Activated B cell treated with CpG ODN at 0.5 μM for 24 hours (primary cell): ENCODE measurements at regions not wholly inside any gene's neighbourhood (a gene's known extent, or its start where the extent isn't known, plus 50 kb on each side); places are given as distances from the start of the nearest gene placed in this dataset.

ENCODE experiments used
- ATAC-seq: fragments of 200-7000 bp; cut with Tn5 transposase; one replicate; pipeline ENCODE4 v1.10.0; 2021; ENCODE audit warnings: low read depth, mild to moderate bottlenecking, moderate library complexity
- CTCF ChIA-PET: fragments of 350-600 bp; sonication (Branson Sonifier 250); formaldehyde crosslinking; loops from one replicate; lab custom pipeline; 2021; ENCODE audit warnings: antibody characterized with exemption; lab: Charles Lee
- POLR2A ChIA-PET: fragments of 350-600 bp; sonication (Branson Sonifier 250); formaldehyde crosslinking; loops from one replicate; lab custom pipeline; 2021; ENCODE audit warnings: antibody characterized with exemption; lab: Charles Lee
- DNase-seq: peaks from one replicate; pipeline ENCODE4 v3.0.0; 2022
- H3K27ac Mint-ChIP-seq: one replicate; pipeline ENCODE4 v1.8.0; 2020; ENCODE audit warnings: mixed read lengths
- H3K27me3 Mint-ChIP-seq: one replicate; pipeline ENCODE4 v1.8.0; 2021; ENCODE audit warnings: mixed read lengths
- H3K36me3 Mint-ChIP-seq: one replicate; pipeline ENCODE4 v1.8.0; 2021; ENCODE audit warnings: low read depth, mixed read lengths
- H3K4me1 Mint-ChIP-seq: one replicate; pipeline ENCODE4 v1.8.0; 2021; ENCODE audit warnings: mixed read lengths
- H3K4me3 Mint-ChIP-seq: one replicate; pipeline ENCODE4 v1.8.0; 2020; ENCODE audit warnings: mild to moderate bottlenecking, mixed read lengths
- H3K9me3 Mint-ChIP-seq: one replicate; pipeline ENCODE4 v1.8.0; 2020; ENCODE audit warnings: mixed read lengths
- intact Hi-C: fragments of 100-400 bp; cut with micrococcal nuclease; formaldehyde crosslinking; loops from one replicate; pipeline ENCODE4 v1.15.1; 2024
- TF ChIP-seq, protein P1 (sequence below): fragments of 200-600 bp; IDR thresholded peaks from one replicate; pipeline ENCODE4 v1.8.0; 2022; ENCODE audit warnings: antibody characterized with exemption, mild to moderate bottlenecking

DNA sequence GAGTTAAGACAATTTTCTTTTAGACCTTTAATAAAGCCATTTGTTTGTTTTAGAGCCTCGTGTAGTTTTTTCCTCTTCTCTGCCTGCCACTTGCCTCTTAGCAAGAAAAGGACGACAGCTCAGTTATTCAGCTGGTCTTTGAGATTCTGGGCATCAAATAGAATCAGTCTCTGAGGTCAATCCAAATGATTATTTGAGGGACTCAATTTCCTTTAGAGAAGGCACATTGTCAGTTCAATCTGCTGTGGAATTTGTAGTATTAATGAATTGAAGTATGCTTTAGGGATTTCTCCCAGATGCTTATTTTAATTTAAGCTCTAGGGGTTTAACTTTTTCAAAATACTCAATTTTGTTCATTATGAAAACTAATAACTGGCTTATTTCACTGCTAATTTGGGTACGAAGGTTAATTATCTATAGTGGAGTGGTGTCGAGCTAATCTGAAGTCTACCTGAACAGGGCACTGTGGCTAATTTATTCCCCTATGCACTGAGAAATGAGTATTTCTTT lies 841.2 kb upstream of the AUTS2 start:
- Mint-ChIP-seq H3K36me3 (no peaks in the 10 kb centered on the region), H3K4me3 (no peak overlapping the region), H3K27me3 (no peaks in the 10 kb centered on the region), H3K4me1 (no peaks in the 10 kb centered on the region), H3K9me3 (no peaks in the 10 kb centered on the region), H3K27ac (no peak overlapping the region)
- ATAC-seq, result no peak
- TF ChIP-seq, protein P1, sequence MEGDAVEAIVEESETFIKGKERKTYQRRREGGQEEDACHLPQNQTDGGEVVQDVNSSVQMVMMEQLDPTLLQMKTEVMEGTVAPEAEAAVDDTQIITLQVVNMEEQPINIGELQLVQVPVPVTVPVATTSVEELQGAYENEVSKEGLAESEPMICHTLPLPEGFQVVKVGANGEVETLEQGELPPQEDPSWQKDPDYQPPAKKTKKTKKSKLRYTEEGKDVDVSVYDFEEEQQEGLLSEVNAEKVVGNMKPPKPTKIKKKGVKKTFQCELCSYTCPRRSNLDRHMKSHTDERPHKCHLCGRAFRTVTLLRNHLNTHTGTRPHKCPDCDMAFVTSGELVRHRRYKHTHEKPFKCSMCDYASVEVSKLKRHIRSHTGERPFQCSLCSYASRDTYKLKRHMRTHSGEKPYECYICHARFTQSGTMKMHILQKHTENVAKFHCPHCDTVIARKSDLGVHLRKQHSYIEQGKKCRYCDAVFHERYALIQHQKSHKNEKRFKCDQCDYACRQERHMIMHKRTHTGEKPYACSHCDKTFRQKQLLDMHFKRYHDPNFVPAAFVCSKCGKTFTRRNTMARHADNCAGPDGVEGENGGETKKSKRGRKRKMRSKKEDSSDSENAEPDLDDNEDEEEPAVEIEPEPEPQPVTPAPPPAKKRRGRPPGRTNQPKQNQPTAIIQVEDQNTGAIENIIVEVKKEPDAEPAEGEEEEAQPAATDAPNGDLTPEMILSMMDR, result no peak
- ChIA-PET CTCF (no interaction called here), POLR2A (no interaction called here)
- DNase-seq, result no peak
- intact Hi-C loops, result no loop called here

DNA sequence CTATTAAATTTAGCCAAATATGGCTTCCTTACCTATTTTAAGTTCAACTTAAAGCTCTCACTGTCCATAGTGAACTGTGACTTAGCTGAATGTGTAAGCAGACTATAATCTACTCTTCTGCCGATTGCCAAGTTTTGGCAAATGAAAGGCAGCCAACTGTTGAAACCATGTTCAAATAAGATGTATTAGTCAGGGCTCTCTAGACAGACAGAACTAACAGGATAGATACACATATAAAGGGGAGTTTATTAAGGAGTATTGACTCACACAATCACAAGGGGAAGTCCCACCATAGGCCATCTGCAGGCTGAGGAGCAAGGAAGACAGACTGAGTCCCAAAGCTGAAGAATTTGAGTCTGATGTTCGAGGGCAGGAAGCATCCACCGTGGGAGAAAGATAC lies 837.7 kb upstream of the AUTS2 start:
- Mint-ChIP-seq H3K4me1 (no peaks in the 10 kb centered on the region), H3K27me3 (no peaks in the 10 kb centered on the region), H3K27ac (no peak overlapping the region), H3K4me3 (no peak overlapping the region), H3K36me3 (no peaks in the 10 kb centered on the region), H3K9me3 (peaks cover 7% of the 10 kb centered on the region)
- TF ChIP-seq, protein P1, result no peak
- CTCF ChIA-PET, result no interaction called here
- intact Hi-C loops, result no loop called here
- DNase-seq (no peak), ATAC-seq (no peak)
- POLR2A ChIA-PET, result no interaction called here

DNA sequence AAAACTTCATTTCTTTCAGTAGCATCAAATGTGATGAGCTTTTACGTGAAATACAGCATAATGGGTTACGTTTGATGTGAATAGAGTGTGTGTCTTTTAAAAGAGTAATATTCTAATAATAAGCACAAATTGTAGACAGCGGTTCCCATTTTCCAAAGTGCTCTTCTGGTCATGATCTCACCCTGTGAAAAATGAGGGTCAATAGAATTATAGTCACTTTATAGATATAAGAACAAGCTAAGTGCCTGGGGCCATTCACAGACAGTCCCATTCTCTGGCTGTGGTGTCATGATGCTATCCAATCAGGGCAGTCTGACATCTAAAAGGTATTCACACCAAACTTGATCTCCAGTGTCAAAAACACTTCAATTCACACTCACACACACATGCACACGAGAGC lies 830.8 kb upstream of the AUTS2 start:
- intact Hi-C loops, result no loop called here
- Mint-ChIP-seq H3K4me3 (no peak overlapping the region), H3K27ac (no peak overlapping the region), H3K27me3 (no peaks in the 10 kb centered on the region), H3K9me3 (peaks cover 7% of the 10 kb centered on the region), H3K4me1 (no peaks in the 10 kb centered on the region), H3K36me3 (no peaks in the 10 kb centered on the region)
- TF ChIP-seq, protein P1, result no peak
- no peak for ATAC-seq
- POLR2A ChIA-PET, result no interaction called here
- DNase-seq, result no peak
- CTCF ChIA-PET, result no interaction called here

DNA sequence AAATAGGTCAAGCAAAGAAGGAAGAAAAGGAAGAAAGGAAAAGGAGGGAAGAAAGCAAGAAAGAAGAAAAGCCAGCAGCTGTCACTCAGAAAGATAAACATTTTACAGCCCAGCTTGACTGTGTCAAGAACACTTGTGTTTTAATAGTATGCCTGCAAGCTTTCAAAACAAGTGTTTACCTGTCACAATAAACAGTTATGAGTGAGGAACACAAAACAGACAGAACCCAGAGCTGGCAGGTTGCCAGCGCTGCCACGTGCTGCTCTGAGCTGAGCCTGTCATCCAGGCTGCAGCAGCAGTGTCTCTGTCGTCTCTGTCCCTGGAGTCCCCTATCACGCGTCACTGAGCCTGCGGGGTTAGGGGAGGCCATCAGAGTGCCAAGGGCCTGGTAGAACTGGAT lies 827.6 kb upstream of the AUTS2 start:
- H3K4me1 Mint-ChIP-seq, result no peaks in the 10 kb centered on the region
- no peak overlapping the region for H3K4me3 Mint-ChIP-seq
- ChIA-PET CTCF (no interaction called here), POLR2A (no interaction called here)
- intact Hi-C loops, result no loop called here
- H3K27me3 Mint-ChIP-seq, result no peaks in the 10 kb centered on the region
- no peaks in the 10 kb centered on the region for H3K9me3 Mint-ChIP-seq
- no peaks in the 10 kb centered on the region for H3K36me3 Mint-ChIP-seq
- ATAC-seq (no peak), DNase-seq (no peak)
- H3K27ac Mint-ChIP-seq, result no peak overlapping the region
- TF ChIP-seq, protein P1, result no peak

DNA sequence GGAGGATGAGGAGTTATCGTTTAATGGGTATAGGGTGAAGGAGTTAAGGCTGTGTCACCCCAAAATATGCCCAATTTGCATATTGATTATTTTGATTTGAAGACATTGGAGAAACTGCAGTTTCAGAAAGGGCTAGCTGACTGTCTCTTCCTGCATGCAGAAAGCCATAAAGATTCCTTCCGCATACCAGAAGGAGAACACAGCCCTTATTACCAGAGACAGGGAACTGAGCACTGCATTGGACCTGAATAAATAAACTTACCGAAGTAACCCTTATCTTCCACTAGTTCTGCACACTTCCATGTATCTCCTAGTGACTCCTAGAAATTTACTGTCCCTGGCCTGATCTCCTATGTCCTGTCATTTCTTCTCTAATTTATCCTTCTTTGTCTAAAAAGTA lies 821.9 kb upstream of the AUTS2 start:
- peaks cover 4% of the 10 kb centered on the region for H3K9me3 Mint-ChIP-seq
- CTCF ChIA-PET, result no interaction called here
- intact Hi-C loops, result no loop called here

More for the DNA sequence above, 821.9 kb upstream of the AUTS2 start:
- no peaks in the 10 kb centered on the region for H3K36me3 Mint-ChIP-seq
- H3K4me1 Mint-ChIP-seq, result no peaks in the 10 kb centered on the region
- H3K27ac Mint-ChIP-seq, result no peak overlapping the region
- no peak for ATAC-seq
- POLR2A ChIA-PET, result no interaction called here
- TF ChIP-seq, protein P1, result no peak
- H3K27me3 Mint-ChIP-seq, result no peaks in the 10 kb centered on the region
- no peak for DNase-seq
- no peak overlapping the region for H3K4me3 Mint-ChIP-seq
